ENCODE measurements at regions not wholly inside any gene's neighbourhood (a gene's known extent, or its start where the extent isn't known, plus 50 kb on each side); places are given as distances from the start of the nearest gene placed in this dataset.

- peaks cover 98% of the 10 kb centered on the region for H3K27me3 Mint-ChIP-seq (ENCODE audit: low read depth)
- Histone ChIP-seq H3K14ac (ENCODE audit: insufficient read depth, low read length) (no peak overlapping the region), H2BK120ac (ENCODE audit: low read depth, low read length, poor library complexity, severe bottlenecking) (no peak overlapping the region), H4K91ac (ENCODE audit: insufficient read length, low read depth, low read length) (no peak overlapping the region), H2BK15ac (ENCODE audit: low read depth, low read length) (no peak overlapping the region), H3K4ac (ENCODE audit: low read depth, low read length) (no peak overlapping the region), H3K27me3 (ENCODE audit: insufficient read depth, low read length) (peaks cover 19% of the 10 kb centered on the region; the same call in 1 of the 2 replicates), H3K79me2 (ENCODE audit: insufficient read depth, low read length) (no peaks in the 10 kb centered on the region), H2BK20ac (ENCODE audit: low read depth, low read length, poor library complexity, severe bottlenecking) (no peak overlapping the region), H3K56ac (ENCODE audit: insufficient read length, low read depth, low read length) (no peak overlapping the region), H2AFZ (ENCODE audit: low read length) (no peak overlapping the region), H3K79me1 (ENCODE audit: insufficient read depth, low read depth, low read length, poor library complexity, severe bottlenecking) (no peaks in the 10 kb centered on the region), H2AK5ac (ENCODE audit: insufficient read length, low read length) (no peak overlapping the region), H3K4me1 (ENCODE audit: insufficient read depth, low read length) (no peaks in the 10 kb centered on the region), H4K8ac (replicated peaks; ENCODE audit: insufficient read length, low read depth, low read length) (no peak overlapping the region), H3K9me3 (ENCODE audit: control insufficient read depth, low read depth, low read length) (no peaks in the 10 kb centered on the region), H3K23me2 (ENCODE audit: insufficient read length, low read depth, low read length, poor library complexity, severe bottlenecking) (no peaks in the 10 kb centered on the region), H3K9ac (ENCODE audit: extremely low read depth, insufficient read length, low read length) (no peak overlapping the region), H3K4me2 (ENCODE audit: insufficient read depth, insufficient read length, low read length) (no peak overlapping the region), H2BK12ac (ENCODE audit: insufficient read length, low read depth, low read length) (no peak overlapping the region), H2BK5ac (ENCODE audit: insufficient read length, low read length) (no peak overlapping the region), H3T11ph (ENCODE audit: low read length) (no peak overlapping the region), H4K20me1 (ENCODE audit: control insufficient read depth, insufficient read depth, insufficient read length) (no peaks in the 10 kb centered on the region), H3K18ac (ENCODE audit: insufficient read length, low read depth, low read length) (no peak overlapping the region), H4K5ac (ENCODE audit: insufficient read length, low read depth, low read length) (no peak overlapping the region), H3K23ac (ENCODE audit: insufficient read length, low read depth, low read length) (no peak overlapping the region), H3K27ac (ENCODE audit: insufficient read length, low read depth, low read length) (no peak overlapping the region)
- H3K27ac Mint-ChIP-seq, result no peak overlapping the region
- peaks cover 0 to 48% (median 17%) of the 10 kb centered on the region in 3 experiments; a peak in 4 of 7 replicates for H3K36me3 Mint-ChIP-seq (ENCODE audit: insufficient read depth in 1 of 3, low read depth in 3 of 3)
- WGBS (ENCODE audit: extremely low coverage, insufficient read length, low lambda C conversion rate), result no CpG with 5 or more reads among the region's 6 CpGs
- TF ChIP-seq CTCF (conservative IDR thresholded peaks at IDR 0.05), result no peak
- H3K4me1 Mint-ChIP-seq, result peaks cover 2 to 8% of the 10 kb centered on the region in 2 experiments; a peak in 1 of 4 replicates
- no peak for DNase-seq
- peaks cover 79 to 82% of the 10 kb centered on the region in 2 experiments for H3K9me3 Mint-ChIP-seq
- H3K4me3 Mint-ChIP-seq, result no peak overlapping the region
Observed at GRCh38 chr19:27759896-27760295, 1453.1 kb downstream of the UQCRFS1 start.
